ENCODE measurements at regions not wholly inside any gene's neighbourhood (a gene's known extent, or its start where the extent isn't known, plus 50 kb on each side); places are given as distances from the start of the nearest gene placed in this dataset.

DNA sequence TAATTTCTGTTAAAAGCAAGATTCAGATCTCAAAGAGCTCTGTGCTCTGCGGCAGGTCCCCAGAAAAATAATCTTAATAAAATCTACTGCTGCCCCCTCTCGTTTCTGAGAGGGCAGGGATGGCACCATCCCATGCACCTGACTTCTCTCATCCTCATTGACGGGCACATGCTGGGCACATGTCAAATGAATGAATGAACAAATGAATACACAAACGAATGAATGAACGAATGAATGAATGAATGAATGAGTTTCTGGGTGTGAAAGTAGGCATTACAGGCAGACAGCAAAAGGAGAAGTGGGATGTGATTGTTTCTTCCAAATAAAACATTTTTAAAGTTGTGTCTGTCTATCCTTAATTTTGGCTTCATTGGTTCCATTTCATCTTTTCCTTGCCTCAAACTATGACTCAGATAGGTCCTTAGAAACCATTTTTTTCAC lies 398.1 kb upstream of the PRKCQ start:
- TF ChIP-seq CTCF (IDR thresholded peaks at IDR 0.05) (no peak), POLR2A (IDR thresholded peaks at IDR 0.05) (no peak), EP300 (IDR thresholded peaks at IDR 0.05) (no peak)
